HK-2 (cell line): ENCODE measurements at regions not wholly inside any gene's neighbourhood (a gene's known extent, or its start where the extent isn't known, plus 50 kb on each side); places are given as distances from the start of the nearest gene placed in this dataset.

ENCODE experiments used
- DNase-seq: peaks from one replicate; pipeline ENCODE4 v3.0.0-alpha.2; 2018; ENCODE audit not compliant: unreplicated experiment

DNA sequence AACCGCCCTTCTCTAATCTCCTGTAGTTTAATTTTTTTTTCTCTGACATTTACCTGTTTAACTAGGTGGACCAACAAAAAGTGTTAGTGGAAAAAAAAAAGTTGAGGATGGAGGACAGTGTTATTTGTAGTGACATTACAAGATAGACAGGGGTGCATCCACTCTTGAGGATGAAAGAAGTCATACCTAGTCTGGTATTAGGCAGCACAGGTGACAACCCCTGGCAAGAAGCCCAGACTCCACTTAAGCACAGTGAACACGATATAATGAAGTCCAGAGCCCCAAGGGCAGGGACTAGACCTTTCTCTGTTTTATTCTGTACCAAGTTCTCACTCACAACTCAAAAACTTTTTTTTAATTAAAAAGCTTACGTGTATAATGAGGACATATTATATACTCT is 268.4 kb downstream of the GPR37 start:
- no peak for DNase-seq

GRCh38 chr7:124489925-124490324 is 275.7 kb downstream of the GPR37 start:
- DNase-seq = no peak

GRCh38 chr7:124489082-124489819 is 276.3 kb downstream of the GPR37 start:
- no peak for DNase-seq

DNA sequence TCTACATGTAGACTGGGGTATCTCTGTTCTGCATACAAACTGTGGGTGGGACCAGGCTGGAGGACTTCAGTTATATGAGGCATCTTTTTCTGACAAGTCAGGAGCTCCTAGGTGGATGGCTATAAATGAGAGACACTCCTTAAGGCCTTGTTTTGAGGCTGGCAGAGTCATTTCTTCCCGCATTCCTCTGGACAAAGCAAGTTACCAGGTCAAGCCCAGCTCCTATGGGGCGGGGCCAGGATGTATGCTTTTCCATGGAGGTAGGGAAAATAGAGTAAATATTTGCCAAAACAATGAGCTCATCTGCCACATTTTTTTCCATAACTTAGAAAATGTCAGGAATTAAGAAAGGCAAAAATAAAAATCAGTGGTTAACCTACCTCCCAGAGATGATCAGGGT is 283.4 kb downstream of the GPR37 start:
- no peak for DNase-seq

- no peak for DNase-seq
Measured at GRCh38 chr7:124480821-124481290, 284.7 kb downstream of the GPR37 start.

DNA sequence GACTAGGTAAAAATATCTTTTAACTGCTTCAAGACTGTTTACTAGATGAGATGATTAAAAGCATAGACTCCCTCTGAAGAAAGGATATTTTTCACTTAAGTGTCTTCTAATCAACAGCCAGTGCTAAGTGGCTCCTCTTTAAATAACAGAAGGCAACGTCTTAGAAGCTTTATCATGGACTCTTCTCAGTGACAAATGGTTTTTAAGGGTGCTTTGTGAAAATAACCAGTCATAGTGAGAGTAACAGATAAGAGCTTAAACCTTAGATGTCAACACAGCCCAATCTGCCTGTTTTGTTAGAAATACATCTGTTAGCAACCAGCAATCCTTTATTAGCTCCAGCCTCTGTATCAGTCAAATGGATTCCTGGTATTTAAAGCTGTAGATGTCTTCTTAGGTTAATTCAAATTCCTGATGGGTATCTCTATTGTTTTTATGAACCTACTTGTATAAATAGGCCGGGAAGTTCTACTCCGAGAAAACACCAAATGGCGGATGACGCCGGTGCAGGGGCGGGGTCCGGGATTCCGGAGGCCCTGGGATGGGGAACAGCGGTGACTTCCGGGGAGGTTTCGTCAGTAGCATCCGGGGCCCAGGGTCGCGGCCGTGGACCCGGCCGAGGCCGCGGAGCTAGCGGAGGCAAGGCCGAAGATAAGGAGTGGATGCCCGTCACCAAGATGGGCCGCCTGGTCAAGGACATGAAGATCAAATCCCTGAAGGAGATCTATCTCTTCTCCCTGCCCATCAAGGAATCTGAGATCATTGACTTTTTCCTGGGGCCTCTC is 285.4 kb downstream of the GPR37 start:
- no peak for DNase-seq

GRCh38 chr7:124462249-124462648 is 303.3 kb downstream of the GPR37 start:
- no peak for DNase-seq

DNA sequence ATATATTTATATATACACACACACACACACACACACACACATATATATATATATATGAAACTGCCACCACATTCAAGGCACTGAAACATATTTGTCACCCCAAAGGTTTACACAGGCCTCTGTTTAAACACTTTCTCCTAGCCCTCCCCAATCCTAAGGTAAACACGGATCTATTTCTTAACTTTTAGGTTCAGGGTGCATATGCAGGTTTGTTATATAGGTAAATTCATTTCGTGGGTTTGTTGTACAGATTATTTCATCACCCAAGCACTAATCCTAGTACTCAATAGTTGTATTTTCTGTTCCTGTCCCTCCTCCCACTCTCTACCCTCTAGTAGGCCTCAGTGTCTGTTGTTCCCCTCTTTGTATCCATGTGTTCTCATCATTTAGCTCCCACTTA is 305.0 kb downstream of the GPR37 start:
- no peak for DNase-seq

DNA sequence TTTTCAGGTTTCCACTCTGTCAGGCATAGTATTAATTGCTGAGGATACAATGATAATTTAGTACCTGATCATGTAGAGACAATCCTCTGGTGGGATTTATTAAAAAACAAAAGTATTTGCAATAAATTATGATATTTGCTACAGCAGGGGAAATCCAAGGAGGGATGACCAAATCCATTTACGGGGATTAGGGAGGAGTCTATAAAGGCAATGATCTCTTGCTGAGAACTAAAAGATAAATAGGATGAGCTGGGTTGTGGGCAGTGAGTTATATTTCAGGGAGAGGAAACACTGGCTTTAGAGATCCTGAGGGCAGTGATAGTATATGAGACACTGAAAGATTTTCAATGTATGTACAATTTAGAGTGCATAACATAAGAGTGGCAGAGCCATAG is 305.5 kb downstream of the GPR37 start:
- DNase-seq = no peak

GRCh38 chr7:124459101-124460055 is 306.2 kb downstream of the GPR37 start:
- peak; percentile 4 for DNase-seq

DNA sequence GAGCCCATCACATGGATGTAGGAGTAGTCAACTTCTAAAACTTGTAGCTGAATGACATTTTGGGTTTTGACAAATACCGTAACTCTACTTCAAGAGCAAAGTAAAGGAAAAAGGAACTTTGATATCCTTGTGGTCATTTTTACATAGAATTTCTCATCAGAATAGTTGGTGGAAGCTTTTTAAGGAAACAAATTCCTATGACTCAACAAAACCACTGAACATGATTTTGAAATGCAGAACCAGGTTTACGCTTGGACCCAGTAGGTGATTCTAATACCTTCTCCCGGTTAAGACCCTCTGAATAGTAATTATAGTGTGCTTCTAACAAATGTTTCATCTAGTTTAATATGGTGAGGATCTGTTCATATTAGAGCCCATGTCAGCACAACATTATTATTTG is 307.8 kb downstream of the GPR37 start:
- no peak for DNase-seq

- DNase-seq = no peak
Measured at GRCh38 chr7:124456286-124456685, 309.3 kb downstream of the GPR37 start.

DNA sequence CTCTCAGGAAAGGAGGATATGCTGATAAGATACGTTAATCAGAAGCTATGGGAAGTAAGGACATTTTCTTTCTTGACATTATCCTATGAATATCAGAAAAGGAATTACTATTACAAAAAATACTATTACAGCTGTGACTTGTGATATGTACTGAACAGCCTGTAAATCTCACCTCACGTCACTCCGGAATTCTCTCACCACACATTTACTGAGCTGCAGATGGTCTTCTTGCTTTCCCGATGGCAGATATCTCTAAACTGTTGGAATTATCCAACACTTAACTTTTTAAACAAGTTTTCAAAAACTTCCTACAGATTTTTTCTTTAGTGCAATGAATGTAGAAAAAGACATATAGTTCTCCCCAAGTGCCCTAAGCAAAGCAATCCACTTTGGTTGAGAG is 313.4 kb downstream of the GPR37 start:
- DNase-seq = no peak

DNA sequence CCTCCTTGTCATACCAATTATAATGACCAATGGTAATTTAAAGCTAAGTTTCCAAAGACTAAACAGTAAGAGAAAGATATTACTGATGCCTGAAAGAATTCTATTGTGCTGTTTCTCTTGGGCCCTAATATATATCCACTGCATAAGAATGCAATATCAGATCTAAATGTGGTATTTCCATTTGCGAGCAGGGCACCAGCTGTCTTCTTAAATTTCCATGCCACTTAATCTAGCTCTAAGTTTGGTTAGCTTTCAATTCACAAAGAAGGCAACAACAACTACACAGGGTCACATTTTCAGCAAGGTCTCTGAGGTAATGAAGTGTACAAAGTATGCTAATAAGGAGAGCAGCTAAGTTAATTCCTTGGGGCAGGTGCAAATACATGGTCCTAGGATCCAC is 315.7 kb downstream of the GPR37 start:
- DNase-seq = no peak

- DNase-seq = no peak
Measured at GRCh38 chr7:124444696-124445480, 320.7 kb downstream of the GPR37 start.

GRCh38 chr7:124443762-124444161 is 321.8 kb downstream of the GPR37 start:
- no peak for DNase-seq

DNA sequence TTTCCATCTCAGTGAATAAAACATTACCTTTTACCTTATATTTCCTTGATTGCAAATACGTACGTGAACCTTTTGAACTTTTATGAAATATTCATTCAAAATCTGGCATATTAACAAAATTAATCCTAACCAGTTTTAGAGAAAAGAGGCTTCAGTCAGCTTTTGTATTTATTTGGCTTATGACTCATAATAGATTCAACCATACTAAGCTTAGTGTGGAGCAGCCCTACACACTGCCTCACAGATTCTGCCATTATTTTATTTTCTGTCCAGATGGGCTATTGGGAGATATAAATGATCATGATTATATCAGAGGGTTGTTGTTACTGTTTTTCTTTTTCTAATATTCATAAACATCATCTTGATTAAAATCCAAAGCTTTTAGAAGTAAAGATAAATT is 325.5 kb downstream of the GPR37 start:
- no peak for DNase-seq

GRCh38 chr7:124432009-124432578 is 333.5 kb downstream of the GPR37 start:
- DNase-seq = no peak

- DNase-seq = no peak
Measured at GRCh38 chr7:124429923-124430322, 335.7 kb downstream of the GPR37 start.

DNA sequence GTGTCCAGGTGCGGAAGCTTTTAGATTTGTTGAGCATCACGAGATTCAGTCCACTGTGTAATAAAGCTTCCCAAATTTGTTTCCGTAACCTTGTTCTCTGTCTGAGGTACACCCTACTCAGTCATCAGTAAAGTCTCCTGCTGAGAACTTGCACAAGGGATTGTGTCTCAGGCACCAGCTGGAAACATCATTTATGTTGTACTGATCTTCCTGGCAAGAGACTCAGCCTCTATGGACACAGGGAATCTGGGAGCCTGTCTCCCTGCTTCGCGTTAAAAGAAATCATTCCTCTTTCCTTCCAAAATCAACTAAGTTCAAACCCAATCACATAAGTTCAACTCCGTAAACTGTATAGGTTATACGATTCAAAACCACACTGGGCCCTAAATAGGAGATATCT is 336.8 kb downstream of the GPR37 start:
- no peak for DNase-seq

- no peak for DNase-seq
Measured at GRCh38 chr7:124426621-124427020, 339.0 kb downstream of the GPR37 start.
